ENCODE measurements at regions not wholly inside any gene's neighbourhood (a gene's known extent, or its start where the extent isn't known, plus 50 kb on each side); places are given as distances from the start of the nearest gene placed in this dataset.

- TF ChIP-seq CTCF (IDR thresholded peaks at IDR 0.05) (no peak), POLR2A (IDR thresholded peaks at IDR 0.05) (no peak)
- no peak for DNase-seq
- H3K4me3 ChIP-seq, result no peak overlapping the region
- H3K9me3 ChIP-seq, result no peaks in the 10 kb centered on the region
- no peaks in the 10 kb centered on the region for H3K4me1 ChIP-seq
- WGBS, 2 donors, result 43 to 52% methylated on average over 7 of the region's 7 CpGs
- no peaks in the 10 kb centered on the region for H3K27me3 ChIP-seq
- H3K27ac ChIP-seq, result no peak overlapping the region
- intact Hi-C loops (cut with DNase I; ENCODE audit: low total_unique reads), result no loop called here
- H3K36me3 ChIP-seq (ENCODE audit: low read depth, missing control alignments), result no peaks in the 10 kb centered on the region
These were observed 282.0 kb upstream of the AKR1E2 start for GRCh38 chr10:4543938-4544533.

- DNase-seq, result no peak
- no peaks in the 10 kb centered on the region for H3K9me3 ChIP-seq
- TF ChIP-seq CTCF (IDR thresholded peaks at IDR 0.05) (no peak), POLR2A (IDR thresholded peaks at IDR 0.05) (no peak)
- H3K27ac ChIP-seq, result no peak overlapping the region
- no peak overlapping the region for H3K4me3 ChIP-seq
- no peaks in the 10 kb centered on the region for H3K36me3 ChIP-seq (ENCODE audit: low read depth, missing control alignments)
- no peaks in the 10 kb centered on the region for H3K27me3 ChIP-seq
- H3K4me1 ChIP-seq, result no peaks in the 10 kb centered on the region
- intact Hi-C loops (cut with DNase I; ENCODE audit: low total_unique reads), result no loop called here
These were observed 284.7 kb upstream of the AKR1E2 start for GRCh38 chr10:4541292-4541691.

GRCh38 chr10:4538016-4538415 lies 288.0 kb upstream of the AKR1E2 start:
- intact Hi-C loops (cut with DNase I; ENCODE audit: low total_unique reads), result no loop called here
- TF ChIP-seq POLR2A (IDR thresholded peaks at IDR 0.05), result no peak
- no peak for TF ChIP-seq CTCF (IDR thresholded peaks at IDR 0.05)
- Histone ChIP-seq H3K4me1 (no peaks in the 10 kb centered on the region), H3K27ac (no peak overlapping the region), H3K27me3 (no peaks in the 10 kb centered on the region), H3K4me3 (no peak overlapping the region), H3K9me3 (no peaks in the 10 kb centered on the region), H3K36me3 (ENCODE audit: low read depth, missing control alignments) (no peaks in the 10 kb centered on the region)
- no peak for DNase-seq
- WGBS, 2 donors, result 85 to 89% methylated on average over 4 of the region's 4 CpGs

DNA sequence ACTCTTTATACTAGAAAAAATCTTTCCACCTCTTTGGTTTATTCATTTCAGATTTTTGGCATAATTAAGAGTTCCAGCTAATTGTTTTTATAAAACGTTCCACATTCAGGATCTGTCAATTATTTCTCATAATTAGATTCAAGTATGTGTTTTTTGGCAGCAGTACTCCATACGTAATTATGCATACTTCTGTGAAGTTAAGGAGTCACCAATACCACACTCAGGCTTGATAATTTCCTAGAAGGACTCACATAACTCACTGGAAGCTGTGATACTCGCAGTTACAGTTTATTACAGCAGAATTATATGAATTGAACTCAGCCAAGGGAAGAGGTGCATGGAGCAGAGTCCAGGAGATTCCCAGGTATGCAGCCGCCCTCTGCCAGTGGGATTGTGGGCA lies 290.5 kb upstream of the AKR1E2 start:
- no peaks in the 10 kb centered on the region for H3K27me3 ChIP-seq
- no peak overlapping the region for H3K4me3 ChIP-seq
- H3K4me1 ChIP-seq, result no peaks in the 10 kb centered on the region
- no peak for DNase-seq
- no peaks in the 10 kb centered on the region for H3K36me3 ChIP-seq (ENCODE audit: low read depth, missing control alignments)
- no peak overlapping the region for H3K27ac ChIP-seq
- H3K9me3 ChIP-seq, result no peaks in the 10 kb centered on the region
- no peak for TF ChIP-seq POLR2A (IDR thresholded peaks at IDR 0.05)
- TF ChIP-seq CTCF (IDR thresholded peaks at IDR 0.05), result no peak
- intact Hi-C loops (cut with DNase I; ENCODE audit: low total_unique reads), result no loop called here
- WGBS, 2 donors, result 70 to 75% methylated on average over 4 of the region's 4 CpGs

DNA sequence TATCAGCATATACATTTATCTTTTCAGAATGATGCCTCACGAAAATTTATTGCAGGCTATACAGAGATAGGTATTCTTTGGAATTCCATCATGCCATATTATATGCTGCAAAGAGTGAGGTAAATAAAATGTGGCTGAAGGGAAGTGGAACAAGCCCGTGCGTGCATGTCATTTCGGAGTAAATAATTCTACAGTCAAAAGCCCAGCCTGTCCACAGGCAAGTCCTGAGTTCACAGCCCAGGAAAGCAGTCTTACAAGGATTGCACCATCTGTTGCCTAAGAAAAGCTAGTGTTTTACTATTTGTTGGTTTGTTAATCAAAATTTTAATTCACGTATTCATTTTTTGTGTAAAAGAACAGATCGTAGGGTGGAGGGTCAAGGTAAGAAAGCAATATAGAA lies 292.4 kb upstream of the AKR1E2 start:
- no peak for TF ChIP-seq CTCF (IDR thresholded peaks at IDR 0.05)
- H3K4me3 ChIP-seq, result no peak overlapping the region
- H3K27ac ChIP-seq, result no peak overlapping the region
- no peaks in the 10 kb centered on the region for H3K27me3 ChIP-seq
- no peak for DNase-seq
- no peaks in the 10 kb centered on the region for H3K4me1 ChIP-seq
- intact Hi-C loops (cut with DNase I; ENCODE audit: low total_unique reads), result no loop called here
- H3K36me3 ChIP-seq (ENCODE audit: low read depth, missing control alignments), result no peaks in the 10 kb centered on the region
- WGBS, 2 donors, result 86 to 90% methylated on average over 6 of the region's 6 CpGs
- H3K9me3 ChIP-seq, result no peaks in the 10 kb centered on the region

Data from testis (tissue), 2 donors.